Astrocyte (in vitro differentiated cells and primary cell): ENCODE measurements at regions not wholly inside any gene's neighbourhood (a gene's known extent, or its start where the extent isn't known, plus 50 kb on each side); places are given as distances from the start of the nearest gene placed in this dataset.

ENCODE experiments used
- DNase-seq: peaks from one replicate; pipeline ENCODE4 v3.0.0-alpha.2; 2010; ENCODE audit warnings: low read depth
- FAIRE-seq: peaks from 2 replicates; lab custom pipeline; 2011; peaks lifted over from hg19 to GRCh38; lab: Jason Lieb, UNC
- H2AFZ ChIP-seq: 2 replicates; pipeline ENCODE4 v1.6.0; 2012; ENCODE audit warnings: low read depth, low read length, inconsistent platforms
- H3K27ac ChIP-seq: 2 replicates; pipeline ENCODE4 v1.5.1; 2011; ENCODE audit warnings: low read depth, low read length, inconsistent platforms
- H3K27me3 ChIP-seq: 2 replicates; pipeline ENCODE4 v1.6.0; 2011; ENCODE audit warnings: low read length, inconsistent platforms; ENCODE audit not compliant: insufficient read depth
- H3K36me3 ChIP-seq: 2 replicates; pipeline ENCODE4 v1.5.1; 2011; ENCODE audit warnings: low read length, inconsistent platforms; ENCODE audit not compliant: insufficient read depth
- H3K4me1 ChIP-seq: 2 replicates; pipeline ENCODE4 v1.5.1; 2011; ENCODE audit warnings: low read length, inconsistent platforms; ENCODE audit not compliant: insufficient read depth
- H3K4me2 ChIP-seq: 2 replicates; pipeline ENCODE4 v1.6.0; 2012; ENCODE audit warnings: low read length, inconsistent platforms
- H3K4me3 ChIP-seq: 2 replicates; pipeline ENCODE4 v1.5.1; 2011; ENCODE audit warnings: low read depth, mild to moderate bottlenecking, low read length, inconsistent platforms; ENCODE audit not compliant: insufficient read depth
- H3K79me2 ChIP-seq: 2 replicates; pipeline ENCODE4 v1.6.0; 2012; ENCODE audit warnings: mild to moderate bottlenecking, low read length, inconsistent platforms; ENCODE audit not compliant: insufficient read depth
- H3K9ac ChIP-seq: 2 replicates; pipeline ENCODE4 v1.6.0; 2012; ENCODE audit warnings: mild to moderate bottlenecking, low read length, inconsistent platforms
- H3K9me3 ChIP-seq: 2 replicates; pipeline ENCODE4 v1.5.1; 2012; ENCODE audit warnings: low read depth, mild to moderate bottlenecking, low read length, inconsistent platforms; ENCODE audit not compliant: insufficient read depth
- H4K20me1 ChIP-seq: 2 replicates; pipeline ENCODE4 v1.6.0; 2012; ENCODE audit warnings: low read length, inconsistent platforms; ENCODE audit not compliant: insufficient read depth
- H3K27ac Mint-ChIP-seq: one replicate; pipeline ENCODE4 v1.8.0; 2021; ENCODE audit warnings: mild to moderate bottlenecking, mixed read lengths; ENCODE audit not compliant: unreplicated experiment
- H3K27me3 Mint-ChIP-seq: one replicate; pipeline ENCODE4 v1.8.0; 2021; ENCODE audit warnings: low read depth, mixed read lengths; ENCODE audit not compliant: unreplicated experiment
- H3K36me3 Mint-ChIP-seq: one replicate; pipeline ENCODE4 v1.8.0; 2021; ENCODE audit warnings: low read depth, mixed read lengths; ENCODE audit not compliant: unreplicated experiment
- H3K4me1 Mint-ChIP-seq: one replicate; pipeline ENCODE4 v1.8.0; 2021; ENCODE audit warnings: low read depth, mixed read lengths; ENCODE audit not compliant: unreplicated experiment
- H3K4me3 Mint-ChIP-seq: one replicate; pipeline ENCODE4 v1.8.0; 2021; ENCODE audit warnings: mild to moderate bottlenecking, moderate library complexity, mixed read lengths; ENCODE audit not compliant: unreplicated experiment
- H3K9me3 Mint-ChIP-seq: one replicate; pipeline ENCODE4 v1.8.0; 2021; ENCODE audit warnings: mild to moderate bottlenecking, mixed read lengths; ENCODE audit not compliant: unreplicated experiment
- CTCF ChIP-seq: IDR thresholded peaks from 2 replicates; pipeline ENCODE4 v1.5.1; 2011; ENCODE audit warnings: low read depth, mild to moderate bottlenecking, inconsistent platforms, low read length, moderate library complexity; ENCODE audit not compliant: insufficient read depth
- EZH2 ChIP-seq: IDR thresholded peaks from 2 replicates; pipeline ENCODE4 v1.6.1; 2012; ENCODE audit warnings: mild to moderate bottlenecking, low read length, inconsistent platforms; ENCODE audit not compliant: insufficient read depth

GRCh38 chr6:144561455-144562043 is 276.4 kb downstream of the UTRN start:
- Histone ChIP-seq H3K9ac (no peak overlapping the region), H2AFZ (no peak overlapping the region), H3K79me2 (no peaks in the 10 kb centered on the region), H4K20me1 (no peaks in the 10 kb centered on the region), H3K4me3 (no peak overlapping the region), H3K27me3 (no peaks in the 10 kb centered on the region), H3K4me2 (no peak overlapping the region), H3K4me1 (peaks cover 5% of the 10 kb centered on the region), H3K27ac (no peak overlapping the region), H3K9me3 (no peaks in the 10 kb centered on the region), H3K36me3 (no peaks in the 10 kb centered on the region)
- H3K9me3 Mint-ChIP-seq = no peaks in the 10 kb centered on the region
- peaks cover 2% of the 10 kb centered on the region for H3K36me3 Mint-ChIP-seq
- no peaks in the 10 kb centered on the region for H3K27me3 Mint-ChIP-seq
- DNase-seq (no peak), FAIRE-seq (no peak)
- H3K4me1 Mint-ChIP-seq = peaks cover 11% of the 10 kb centered on the region
- no peak overlapping the region for H3K4me3 Mint-ChIP-seq
- TF ChIP-seq EZH2 (no peak), CTCF (no peak)
- no peak overlapping the region for H3K27ac Mint-ChIP-seq

- no peak overlapping the region for H3K27ac Mint-ChIP-seq
- no peaks in the 10 kb centered on the region for H3K79me2 ChIP-seq
- H3K9me3 ChIP-seq = no peaks in the 10 kb centered on the region
- H3K9ac ChIP-seq = no peak overlapping the region
- no peak overlapping the region for H3K4me3 Mint-ChIP-seq
- no peaks in the 10 kb centered on the region for H4K20me1 ChIP-seq
- H3K36me3 Mint-ChIP-seq = no peaks in the 10 kb centered on the region
- no peaks in the 10 kb centered on the region for H3K27me3 Mint-ChIP-seq
- no peaks in the 10 kb centered on the region for H3K27me3 ChIP-seq
- no peak overlapping the region for H3K27ac ChIP-seq
- H3K4me1 Mint-ChIP-seq = peaks cover 16% of the 10 kb centered on the region
- DNase-seq = no peak
- peaks cover 8% of the 10 kb centered on the region for H3K4me1 ChIP-seq
- TF ChIP-seq EZH2 (no peak), CTCF (no peak)
- H3K9me3 Mint-ChIP-seq = no peaks in the 10 kb centered on the region
- no peak overlapping the region for H2AFZ ChIP-seq
- H3K4me2 ChIP-seq = no peak overlapping the region
- no peak for FAIRE-seq
- H3K4me3 ChIP-seq = no peak overlapping the region
- no peaks in the 10 kb centered on the region for H3K36me3 ChIP-seq
These were observed 279.1 kb downstream of the UTRN start for GRCh38 chr6:144564202-144564601.

- Mint-ChIP-seq H3K4me3 (no peak overlapping the region), H3K4me1 (peaks cover 6% of the 10 kb centered on the region), H3K27ac (no peak overlapping the region), H3K9me3 (no peaks in the 10 kb centered on the region), H3K36me3 (peaks cover 3% of the 10 kb centered on the region), H3K27me3 (no peaks in the 10 kb centered on the region)
- H3K27me3 ChIP-seq = no peaks in the 10 kb centered on the region
- no peaks in the 10 kb centered on the region for H3K36me3 ChIP-seq
- H3K4me1 ChIP-seq = peaks cover 2% of the 10 kb centered on the region
- no peak overlapping the region for H2AFZ ChIP-seq
- TF ChIP-seq CTCF (no peak), EZH2 (no peak)
- peak; percentile 29 for DNase-seq
- no peak overlapping the region for H3K4me2 ChIP-seq
- no peaks in the 10 kb centered on the region for H3K9me3 ChIP-seq
- no peak for FAIRE-seq
- no peak overlapping the region for H3K27ac ChIP-seq
- H3K9ac ChIP-seq = no peak overlapping the region
- H3K4me3 ChIP-seq = no peak overlapping the region
- no peaks in the 10 kb centered on the region for H3K79me2 ChIP-seq
- no peaks in the 10 kb centered on the region for H4K20me1 ChIP-seq
These were observed 281.9 kb downstream of the UTRN start for GRCh38 chr6:144566868-144567615.
